Spleen (tissue), 11 donors: ENCODE measurements at regions not wholly inside any gene's neighbourhood (a gene's known extent, or its start where the extent isn't known, plus 50 kb on each side); places are given as distances from the start of the nearest gene placed in this dataset.
"Not testable (repeated sequence)": the region's sequence is repeated elsewhere in the genome, so short reads cannot be mapped to it uniquely, and the experiment has no call there.

ENCODE experiments used
- DNase-seq: peaks from one replicate; pipeline ENCODE4 v3.0.0-alpha.2; 2020
- H3K27ac ChIP-seq, 8 donors: fragments of 200-600 bp; sonication (generic) in 7 of 8; 1 replicate in 4 of 8; 2 replicates in 4 of 8; pipeline versions ENCODE4 v1.5.0 to v1.8.0; 2016 to 2021; ENCODE audit warnings: inconsistent platforms in 4 of 8, mild to moderate bottlenecking in 4 of 8, moderate library complexity in 1 of 8
- H3K27me3 ChIP-seq, 7 donors: fragments of 200-600 bp; sonication (generic) in 6 of 7; replicated peaks in 1 of 7; 1 replicate in 4 of 7; 2 replicates in 3 of 7; pipeline versions ENCODE4 v1.5.0 to v1.8.0; 2016 to 2021; ENCODE audit warnings: inconsistent platforms in 3 of 7, mild to moderate bottlenecking in 1 of 7
- H3K36me3 ChIP-seq, 6 donors: fragments of 200-600 bp; sonication (generic) in 5 of 6; 1 replicate in 4 of 6; 2 replicates in 2 of 6; pipeline versions ENCODE4 v1.5.0 to v1.8.0; 2016 to 2021; ENCODE audit warnings: inconsistent platforms in 2 of 6
- H3K4me1 ChIP-seq, 6 donors: fragments of 200-600 bp; sonication (generic) in 5 of 6; 1 replicate in 3 of 6; 2 replicates in 3 of 6; pipeline versions ENCODE4 v1.5.0 to v1.8.0; 2016 to 2021; ENCODE audit warnings: inconsistent platforms in 3 of 6
- H3K4me3 ChIP-seq, 8 donors: fragments of 200-600 bp; sonication (generic) in 7 of 8; 1 replicate in 4 of 8; 2 replicates in 4 of 8; pipeline versions ENCODE4 v1.5.0 to v1.8.0; 2016 to 2021; ENCODE audit warnings: inconsistent platforms in 4 of 8, mild to moderate bottlenecking in 4 of 8, moderate library complexity in 2 of 8
- H3K9me3 ChIP-seq, 8 donors: fragments of 200-600 bp; sonication (generic) in 7 of 8; 1 replicate in 4 of 8; 2 replicates in 4 of 8; pipeline versions ENCODE4 v1.5.0 to v1.8.0; 2016 to 2021; ENCODE audit warnings: inconsistent platforms in 4 of 8
- CTCF ChIP-seq, 11 experiments: fragments of 200-600 bp in 7 of 11; fragments of 450-650 bp in 4 of 11; sonication (generic) in 4 of 11; IDR thresholded peaks in 8 of 11; conservative IDR thresholded peaks in 3 of 11; 1 replicate in 7 of 11; 2 replicates in 4 of 11; pipeline versions ENCODE4 v1.4.0 to v1.8.0; 2016 to 2021; ENCODE audit warnings: antibody characterized with exemption in 11 of 11, inconsistent platforms in 4 of 11, mild to moderate bottlenecking in 1 of 11
- POLR2A ChIP-seq, 3 donors: fragments of 450-650 bp; IDR thresholded peaks; one replicate each; pipeline ENCODE4 v1.5.1; 2017; ENCODE audit warnings: antibody characterized with exemption in 3 of 3, mild to moderate bottlenecking in 1 of 3
- POLR2AphosphoS5 ChIP-seq, 3 donors: sonication (generic); formaldehyde crosslinking; IDR thresholded peaks; one replicate each; pipeline ENCODE4 v1.5.1; 2017; ENCODE audit warnings: antibody characterized with exemption in 3 of 3
- WGBS, 5 donors: extraction: QIAGEN DNeasy Blood & Tissue Kit in 3 of 5; methylation state at CpG; one replicate each; pipeline versions ENCODE4 v1.1.5 to v1.1.7; 2013 to 2018; 5-methylcytosine and 5-hydroxymethylcytosine counted together
- intact Hi-C: fragments of 100-400 bp; cut with DNase I; formaldehyde crosslinking; loops from one replicate; pipeline ENCODE4 v1.15.0; 2023; ENCODE audit warnings: low total_unique reads
- donor health status: healthy with polysubstance abuse.
- donor health status: DM: no; HTN: no; CAD: no; lungs with moderate emphysema.
- donor health status: DM: no; HTN: no; CAD: no.
- donor health status: Bipolar disorder and iron deficiency.
- donor health status: healthy.
- donor health status: DM: no; HTN: no; CAD: no.
- donor health status: DM: yes; HTN: yes; CAD: no.

GRCh38 chr9:34862836-34863235, 95.2 kb upstream of the PHF24 start:
- no peak for DNase-seq
- Histone ChIP-seq H3K27ac (no peak overlapping the region), H3K4me1 (no peaks in the 10 kb centered on the region), H3K4me3 (no peak overlapping the region), H3K27me3 (peaks cover 0 to 25% (median 0%) of the 10 kb centered on the region in 7 donors), H3K9me3 (peaks cover 0 to 59% (median 31%) of the 10 kb centered on the region in 8 donors), H3K36me3 (no peaks in the 10 kb centered on the region)
- intact Hi-C loops: no loop called here
- TF ChIP-seq CTCF (IDR thresholded peaks at IDR 0.05 in 8 of 11, conservative IDR thresholded peaks at IDR 0.05 in 3 of 11): no peak
- TF ChIP-seq POLR2AphosphoS5 (IDR thresholded peaks at IDR 0.05): no peak
- no peak for TF ChIP-seq POLR2A (IDR thresholded peaks at IDR 0.05)

- H3K4me1 ChIP-seq: no peaks in the 10 kb centered on the region
- no peak for DNase-seq
- TF ChIP-seq POLR2AphosphoS5 (IDR thresholded peaks at IDR 0.05): no peak
- TF ChIP-seq CTCF (IDR thresholded peaks at IDR 0.05 in 8 of 11, conservative IDR thresholded peaks at IDR 0.05 in 3 of 11): no peak
- no peak for TF ChIP-seq POLR2A (IDR thresholded peaks at IDR 0.05)
- H3K4me3 ChIP-seq: no peak overlapping the region
- H3K9me3 ChIP-seq: peaks cover 0 to 66% (median 38%) of the 10 kb centered on the region in 8 donors
- H3K27ac ChIP-seq: no peak overlapping the region
- peaks cover 0 to 25% (median 0%) of the 10 kb centered on the region in 7 donors for H3K27me3 ChIP-seq
- intact Hi-C loops: no loop called here
- H3K36me3 ChIP-seq: no peaks in the 10 kb centered on the region
- WGBS, 5 donors: 5 to 20% (median 16%) methylated on average over 4 of the region's 4 CpGs
These were observed 96.0 kb upstream of the PHF24 start for GRCh38 chr9:34862043-34862442.

GRCh38 chr9:34855016-34855415, 103.1 kb upstream of the PHF24 start:
- H3K4me1 ChIP-seq, H3K4me3 ChIP-seq, H3K36me3 ChIP-seq, H3K27ac ChIP-seq, intact Hi-C loops, DNase-seq: not testable (repeated sequence)
- H3K9me3 ChIP-seq: peaks cover 3 to 82% (median 47%) of the 10 kb centered on the region in 8 donors
- peaks cover 0 to 10% (median 0%) of the 10 kb centered on the region in 7 donors for H3K27me3 ChIP-seq

GRCh38 chr9:34830068-34830467, 120.1 kb upstream of the CCL21 start:
- Histone ChIP-seq H3K4me1 (no peaks in the 10 kb centered on the region), H3K27me3 (no peaks in the 10 kb centered on the region), H3K27ac (no peak overlapping the region), H3K9me3 (no peaks in the 10 kb centered on the region), H3K4me3 (no peak overlapping the region), H3K36me3 (no peaks in the 10 kb centered on the region)
- no peak for TF ChIP-seq POLR2AphosphoS5 (IDR thresholded peaks at IDR 0.05)
- no peak for TF ChIP-seq POLR2A (IDR thresholded peaks at IDR 0.05)
- no peak for TF ChIP-seq CTCF (IDR thresholded peaks at IDR 0.05 in 8 of 11, conservative IDR thresholded peaks at IDR 0.05 in 3 of 11)
- WGBS, 5 donors: 61 to 100% (median 83%) methylated on average over 1 of the region's 1 CpG
- intact Hi-C loops: no loop called here
- no peak for DNase-seq

GRCh38 chr9:34826999-34827538, 117.1 kb upstream of the CCL21 start:
- Histone ChIP-seq H3K4me3 (no peak overlapping the region), H3K27me3 (peaks cover 0 to 11% (median 0%) of the 10 kb centered on the region in 7 donors), H3K36me3 (no peaks in the 10 kb centered on the region), H3K9me3 (no peaks in the 10 kb centered on the region), H3K4me1 (no peaks in the 10 kb centered on the region), H3K27ac (no peak overlapping the region)
- no peak for DNase-seq
- intact Hi-C loops: no loop called here
- TF ChIP-seq CTCF (IDR thresholded peaks at IDR 0.05 in 8 of 11, conservative IDR thresholded peaks at IDR 0.05 in 3 of 11) (no peak), POLR2AphosphoS5 (IDR thresholded peaks at IDR 0.05) (no peak), POLR2A (IDR thresholded peaks at IDR 0.05) (no peak)
